T47D (cell line): ENCODE measurements at regions not wholly inside any gene's neighbourhood (a gene's known extent, or its start where the extent isn't known, plus 50 kb on each side); places are given as distances from the start of the nearest gene placed in this dataset.

Experiments used
- DNase-seq, 2 experiments: peaks; one replicate each; pipeline versions ENCODE4 v3.0.0 to v3.0.0-alpha.2; 2011 to 2012; ENCODE audit warnings: low read depth in 1 of 2, low spot score in 1 of 2
- JUND ChIP-seq: IDR thresholded peaks from 2 replicates; pipeline ENCODE4 v1.6.1; 2012; ENCODE audit warnings: low read depth
- in situ Hi-C: cut with HindIII; loops from 2 replicates; pipeline ENCODE4 v1.10.0; 2016; ENCODE audit warnings: low sequenced_read_pairs, low pct_unique_long_range_greater_than_20kb

- no peak for DNase-seq
- in situ Hi-C loops: no loop called here
- TF ChIP-seq JUND: no peak
Observed at GRCh38 chr16:9392956-9393355, 301.5 kb downstream of the HAPSTR1 start.

- in situ Hi-C loops: no loop called here
- no peak for DNase-seq
- TF ChIP-seq JUND: no peak
Observed at GRCh38 chr16:9393591-9393990, 302.1 kb downstream of the HAPSTR1 start.

GRCh38 chr16:9395958-9396359, 304.5 kb downstream of the HAPSTR1 start:
- peak; percentile 6 to 18 for DNase-seq
- TF ChIP-seq JUND: no peak
- in situ Hi-C loops: no loop called here

- TF ChIP-seq JUND: no peak
- in situ Hi-C loops: no loop called here
- DNase-seq: no peak
Observed at GRCh38 chr16:9399573-9399972, 308.1 kb downstream of the HAPSTR1 start.

GRCh38 chr16:9401173-9401572, 309.7 kb downstream of the HAPSTR1 start:
- no peak for TF ChIP-seq JUND
- in situ Hi-C loops: no loop called here
- no peak for DNase-seq

- no peak for TF ChIP-seq JUND
- no peak for DNase-seq
- in situ Hi-C loops: no loop called here
Observed at GRCh38 chr16:9402293-9402860, 310.9 kb downstream of the HAPSTR1 start.

- TF ChIP-seq JUND: no peak
- DNase-seq: no peak
- in situ Hi-C loops: no loop called here
Observed at GRCh38 chr16:9404811-9405210, 313.4 kb downstream of the HAPSTR1 start.

- TF ChIP-seq JUND: no peak
Observed at GRCh38 chr16:9406038-9406712, 314.7 kb downstream of the HAPSTR1 start.

GRCh38 chr16:9407206-9407758, 315.8 kb downstream of the HAPSTR1 start:
- TF ChIP-seq JUND: no peak
- DNase-seq: peak in 1 of 2 experiments; percentile 1
- in situ Hi-C loops: no loop called here

More at GRCh38 chr16:9406038-9406712, 314.7 kb downstream of the HAPSTR1 start:
- in situ Hi-C loops: no loop called here
- DNase-seq: no peak

- in situ Hi-C loops: no loop called here
- no peak for TF ChIP-seq JUND
- no peak for DNase-seq
Observed at GRCh38 chr16:9408297-9408878, 316.9 kb downstream of the HAPSTR1 start.

- TF ChIP-seq JUND: no peak
- in situ Hi-C loops: no loop called here
Observed at GRCh38 chr16:9409560-9410493, 318.4 kb downstream of the HAPSTR1 start.

GRCh38 chr16:9411426-9411825, 320.0 kb downstream of the HAPSTR1 start:
- in situ Hi-C loops: no loop called here
- TF ChIP-seq JUND: no peak
- DNase-seq: no peak

More at GRCh38 chr16:9409560-9410493, 318.4 kb downstream of the HAPSTR1 start:
- no peak for DNase-seq
